ENCODE measurements at regions not wholly inside any gene's neighbourhood (a gene's known extent, or its start where the extent isn't known, plus 50 kb on each side); places are given as distances from the start of the nearest gene placed in this dataset.

DNA sequence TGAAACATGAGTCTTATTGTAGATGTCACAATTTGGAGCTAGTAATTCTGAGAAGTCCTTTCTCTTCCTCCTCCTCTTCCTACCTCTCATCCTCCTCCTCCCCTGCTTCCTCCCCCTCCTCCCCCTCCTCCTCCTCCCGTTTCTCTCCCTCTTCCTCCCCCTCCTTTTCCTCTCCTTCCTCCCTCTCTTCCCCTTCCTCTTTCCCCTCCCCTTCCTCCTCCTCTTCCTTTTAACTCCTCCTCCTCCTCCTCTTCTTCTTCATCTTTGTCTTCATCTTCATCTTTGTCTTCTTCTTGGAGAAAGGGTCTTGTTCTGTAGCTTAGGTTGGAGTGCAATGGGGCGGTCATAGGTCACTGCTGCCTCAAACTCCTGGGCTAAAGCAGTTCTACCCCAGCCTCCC is 161.8 kb downstream of the PCDH7 start:
- TF ChIP-seq CTCF (IDR thresholded peaks at IDR 0.05) = no peak
- H3K36me3 Mint-ChIP-seq = no peaks in the 10 kb centered on the region
- WGBS (ENCODE audit: insufficient coverage) = 79% methylated on average over 2 of the region's 2 CpGs

DNA sequence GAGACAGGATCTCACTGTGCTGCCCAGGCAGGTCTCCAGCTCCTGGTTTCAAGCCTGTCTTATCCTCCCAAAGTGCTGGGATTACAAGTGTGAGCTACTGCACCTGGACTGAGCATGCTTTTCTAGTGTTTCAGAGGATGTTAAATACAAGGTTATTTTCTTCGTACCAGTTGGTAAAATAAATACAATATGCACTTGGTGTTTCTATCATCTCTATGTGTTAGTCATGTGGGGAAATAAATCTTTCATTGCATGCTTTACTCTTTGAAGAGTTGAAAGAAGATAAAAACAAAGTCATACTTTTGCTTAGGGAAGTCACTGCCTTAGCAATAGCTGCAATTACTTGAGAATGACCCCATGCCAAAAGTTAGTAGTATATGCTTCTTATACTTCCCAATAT is 162.3 kb downstream of the PCDH7 start:
- 86% methylated on average over 1 of the region's 1 CpG for WGBS (ENCODE audit: insufficient coverage)
- Histone ChIP-seq H3K9me3 (ENCODE audit: control insufficient read depth, insufficient read depth, low read length) (peaks cover 5% of the 10 kb centered on the region), H3K4me3 (ENCODE audit: low read length) (no peak overlapping the region), H3K27me3 (ENCODE audit: control insufficient read depth, insufficient read depth, low read length) (no peaks in the 10 kb centered on the region), H3K27ac (ENCODE audit: low read length) (no peak overlapping the region), H3K4me1 (ENCODE audit: control insufficient read depth, insufficient read depth, low read length) (no peaks in the 10 kb centered on the region), H3K36me3 (ENCODE audit: control insufficient read depth, insufficient read depth, low read length) (no peaks in the 10 kb centered on the region)
- Mint-ChIP-seq H3K4me3 (no peak overlapping the region), H3K9me3 (peaks cover 11 to 17% of the 10 kb centered on the region in 2 donors), H3K36me3 (no peaks in the 10 kb centered on the region), H3K27ac (no peak overlapping the region), H3K27me3 (ENCODE audit: low read depth in 2 of 2) (no peaks in the 10 kb centered on the region), H3K4me1 (no peaks in the 10 kb centered on the region)
- DNase-seq = no peak
- intact Hi-C loops (cut with micrococcal nuclease) = no loop called here
- TF ChIP-seq CTCF (IDR thresholded peaks at IDR 0.05) = no peak
- ATAC-seq = no peak

More for the DNA sequence above, 161.8 kb downstream of the PCDH7 start:
- Mint-ChIP-seq H3K4me3 (no peak overlapping the region), H3K9me3 (peaks cover 11 to 19% of the 10 kb centered on the region in 2 donors), H3K27ac (no peak overlapping the region), H3K27me3 (ENCODE audit: low read depth in 2 of 2) (no peaks in the 10 kb centered on the region), H3K4me1 (no peaks in the 10 kb centered on the region)
- Histone ChIP-seq H3K4me1 (ENCODE audit: control insufficient read depth, insufficient read depth, low read length) (no peaks in the 10 kb centered on the region), H3K27me3 (ENCODE audit: control insufficient read depth, insufficient read depth, low read length) (no peaks in the 10 kb centered on the region), H3K4me3 (ENCODE audit: low read length) (no peak overlapping the region), H3K9me3 (ENCODE audit: control insufficient read depth, insufficient read depth, low read length) (peaks cover 5% of the 10 kb centered on the region), H3K27ac (ENCODE audit: low read length) (no peak overlapping the region), H3K36me3 (ENCODE audit: control insufficient read depth, insufficient read depth, low read length) (no peaks in the 10 kb centered on the region)
- no peak for ATAC-seq
- no peak for DNase-seq
- intact Hi-C loops (cut with micrococcal nuclease) = no loop called here

DNA sequence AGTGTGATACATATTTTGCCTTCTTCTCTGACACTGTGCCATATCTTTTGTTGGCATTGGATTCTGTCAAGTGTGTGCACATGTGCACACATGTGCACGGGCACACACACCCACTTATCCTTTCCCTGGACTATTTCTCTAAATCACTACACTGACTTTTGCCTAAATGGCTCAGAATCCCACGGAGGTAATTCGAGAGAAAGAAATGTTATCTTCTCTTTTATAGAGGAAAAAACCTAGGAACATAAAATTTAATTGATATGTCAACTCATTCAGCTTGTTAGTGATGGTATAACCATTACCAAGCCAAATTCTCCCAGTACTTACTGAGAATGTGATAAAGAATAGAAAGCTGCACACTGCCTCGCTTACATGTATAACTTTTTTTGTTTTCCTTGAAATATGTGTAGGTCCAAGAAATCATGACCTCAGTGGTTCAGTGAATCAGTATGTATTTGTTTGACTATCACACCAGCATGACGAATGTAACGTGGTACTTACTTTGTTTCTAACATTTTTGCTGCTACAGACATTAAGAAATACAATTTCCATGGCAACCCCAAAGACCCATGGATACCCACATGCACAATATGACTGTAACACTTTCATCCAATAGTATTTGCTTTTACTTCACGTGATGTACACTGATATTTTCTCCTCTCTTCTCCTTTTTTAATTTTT is 163.0 kb downstream of the PCDH7 start:
- Mint-ChIP-seq H3K4me1 (no peaks in the 10 kb centered on the region), H3K4me3 (no peak overlapping the region), H3K36me3 (no peaks in the 10 kb centered on the region), H3K9me3 (peaks cover 11 to 14% of the 10 kb centered on the region in 2 donors), H3K27ac (no peak overlapping the region), H3K27me3 (ENCODE audit: low read depth in 2 of 2) (no peaks in the 10 kb centered on the region)
- no peak overlapping the region for H3K4me3 ChIP-seq (ENCODE audit: low read length)
- peaks cover 5% of the 10 kb centered on the region for H3K9me3 ChIP-seq (ENCODE audit: control insufficient read depth, insufficient read depth, low read length)
- no peaks in the 10 kb centered on the region for H3K36me3 ChIP-seq (ENCODE audit: control insufficient read depth, insufficient read depth, low read length)
- ATAC-seq = no peak
- WGBS (ENCODE audit: insufficient coverage) = 80% methylated on average over 4 of the region's 7 CpGs
- no peak for DNase-seq
- no peak overlapping the region for H3K27ac ChIP-seq (ENCODE audit: low read length)
- H3K27me3 ChIP-seq (ENCODE audit: control insufficient read depth, insufficient read depth, low read length) = no peaks in the 10 kb centered on the region
- intact Hi-C loops (cut with micrococcal nuclease) = no loop called here
- H3K4me1 ChIP-seq (ENCODE audit: control insufficient read depth, insufficient read depth, low read length) = no peaks in the 10 kb centered on the region
- no peak for TF ChIP-seq CTCF (IDR thresholded peaks at IDR 0.05)

Data from natural killer cell (primary cell).